Panc1 (cell line): ENCODE measurements at regions not wholly inside any gene's neighbourhood (a gene's known extent, or its start where the extent isn't known, plus 50 kb on each side); places are given as distances from the start of the nearest gene placed in this dataset.

Source experiments
- ATAC-seq: fragments of 200-7000 bp; cut with Tn5 transposase; 2 replicates; pipeline ENCODE4 v1.9.1; 2020; ENCODE audit warnings: mild to moderate bottlenecking, moderate library complexity
- BruUV-seq: library from RNA; stranded (reverse); fragments of 400-500 nt; replicated peaks from 2 replicates; lab custom pipeline; 2021; lab: Mats Ljungman, UMichigan
- CTCF ChIA-PET: fragments of 300-600 bp; sonication (Branson Sonifier 250); formaldehyde crosslinking; loops from one replicate; lab custom pipeline; 2022; ENCODE audit warnings: antibody characterized with exemption; lab: Charles Lee
- POLR2A ChIA-PET: fragments of 300-600 bp; sonication (Branson Sonifier 250); formaldehyde crosslinking; loops from one replicate; lab custom pipeline; 2022; ENCODE audit warnings: antibody characterized with exemption; lab: Charles Lee
- DNase-seq: peaks from one replicate; pipeline ENCODE4 v3.0.0-alpha.2; 2010; ENCODE audit warnings: low read depth, low spot score
- H3K27ac ChIP-seq: 2 replicates; pipeline ENCODE4 v1.5.1; 2011; ENCODE audit warnings: mild to moderate bottlenecking, low read length, inconsistent platforms
- H3K27me3 ChIP-seq: fragments of 200-500 bp; sonication (Bioruptor generic); 2 replicates; pipeline ENCODE4 v1.6.0; 2014; ENCODE audit warnings: low read length, inconsistent platforms; ENCODE audit not compliant: control insufficient read depth, insufficient read depth
- H3K36me3 ChIP-seq: fragments of 200-500 bp; sonication (Bioruptor generic); 2 replicates; pipeline ENCODE4 v1.5.1; 2014; ENCODE audit warnings: inconsistent platforms, mild to moderate bottlenecking, low read length, moderate library complexity; ENCODE audit not compliant: control insufficient read depth, insufficient read depth
- H3K4me1 ChIP-seq: 2 replicates; pipeline ENCODE4 v1.5.1; 2011; ENCODE audit warnings: inconsistent platforms, mild to moderate bottlenecking, low read length, moderate library complexity; ENCODE audit not compliant: control insufficient read depth, insufficient read depth
- H3K4me3 ChIP-seq, 2 experiments: 2 replicates each; pipeline ENCODE4 v1.5.1; 2011 to 2012; ENCODE audit warnings: low read depth in 2 of 2, low read length in 2 of 2, mild to moderate bottlenecking in 2 of 2, inconsistent platforms in 1 of 2, moderate library complexity in 1 of 2
- H3K9me3 ChIP-seq: fragments of 200-500 bp; sonication (Bioruptor generic); 2 replicates; pipeline ENCODE4 v1.5.1; 2014; ENCODE audit warnings: low read depth, mild to moderate bottlenecking, inconsistent platforms, low read length, moderate library complexity; ENCODE audit not compliant: control insufficient read depth, insufficient read depth
- CTCF ChIP-seq: fragments of 450-650 bp; IDR thresholded peaks from 2 replicates; pipeline ENCODE4 v1.5.1; 2017; ENCODE audit warnings: mild to moderate bottlenecking
- POLR2AphosphoS5 ChIP-seq: IDR thresholded peaks from 2 replicates; pipeline ENCODE4 v1.6.1; 2012; ENCODE audit warnings: mild to moderate bottlenecking, low read depth, low read length, moderate library complexity
- REST ChIP-seq, 2 experiments: IDR thresholded peaks; 2 replicates each; pipeline ENCODE4 v1.6.1; 2011 to 2012; ENCODE audit warnings: low read depth in 2 of 2, control low read depth in 1 of 2, low read length in 1 of 2, mild to moderate bottlenecking in 1 of 2, moderate library complexity in 1 of 2; ENCODE audit not compliant: insufficient read depth in 1 of 2
- SIN3A ChIP-seq: IDR thresholded peaks from 2 replicates; pipeline ENCODE4 v1.6.1; 2012; ENCODE audit warnings: low read depth, mild to moderate bottlenecking, low read length, moderate library complexity, borderline replicate concordance; ENCODE audit not compliant: insufficient read depth
- TCF7L2 ChIP-seq: IDR thresholded peaks from 2 replicates; pipeline ENCODE4 v1.6.1; 2011; ENCODE audit warnings: mild to moderate bottlenecking, low read depth, low read length, inconsistent platforms
- in situ Hi-C: cut with HindIII; loops from 2 replicates; pipeline ENCODE4 v1.10.0; 2016; ENCODE audit warnings: low sequenced_read_pairs, low pct_unique_long_range_greater_than_20kb
- intact Hi-C: fragments of 100-400 bp; cut with micrococcal nuclease; formaldehyde crosslinking; loops from one replicate; pipeline ENCODE4 v1.10.0; 2022; ENCODE audit not compliant: unreplicated experiment

GRCh38 chr7:69531050-69531449, 67.2 kb upstream of the AUTS2 start:
- ChIA-PET CTCF (interaction anchor here (0.6 kb wide), 1 partner anchor 394 kb away, joined by 3 read pairs; no protein-coding TSS in a partner anchor), POLR2A (no interaction called here)
- in situ Hi-C loops, result no loop called here
- intact Hi-C loops, result no loop called here
- no TSS peak for BruUV-seq
- TF ChIP-seq CTCF (no peak), SIN3A (no peak), REST (IDR thresholded peaks at IDR 0.05; ENCODE audit: insufficient read depth in 1 of 2, low read depth in 2 of 2, low read length in 1 of 2) (no peak), POLR2AphosphoS5 (no peak), TCF7L2 (no peak)
- no peak overlapping the region for H3K4me3 ChIP-seq
- H3K4me1 ChIP-seq, result no peaks in the 10 kb centered on the region
- no peaks in the 10 kb centered on the region for H3K9me3 ChIP-seq
- H3K36me3 ChIP-seq, result no peaks in the 10 kb centered on the region
- no peak for DNase-seq
- H3K27ac ChIP-seq, result no peak overlapping the region
- no peak for ATAC-seq
- no peaks in the 10 kb centered on the region for H3K27me3 ChIP-seq

- Histone ChIP-seq H3K27me3 (no peaks in the 10 kb centered on the region), H3K36me3 (no peaks in the 10 kb centered on the region), H3K4me3 (no peak overlapping the region), H3K4me1 (no peaks in the 10 kb centered on the region), H3K9me3 (no peaks in the 10 kb centered on the region), H3K27ac (no peak overlapping the region)
- no peak for DNase-seq
- intact Hi-C loops (no loop called here), in situ Hi-C loops (no loop called here)
- no TSS peak for BruUV-seq
- ChIA-PET POLR2A (no interaction called here), CTCF (no interaction called here)
- TF ChIP-seq SIN3A, result no peak
- TF ChIP-seq TCF7L2, result no peak
- TF ChIP-seq REST (IDR thresholded peaks at IDR 0.05; ENCODE audit: insufficient read depth in 1 of 2, low read depth in 2 of 2, low read length in 1 of 2), result no peak
- TF ChIP-seq POLR2AphosphoS5, result no peak
- no peak for TF ChIP-seq CTCF
- no peak for ATAC-seq
Measured at GRCh38 chr7:69534461-69535041, 63.7 kb upstream of the AUTS2 start.
